ENCODE measurements at regions not wholly inside any gene's neighbourhood (a gene's known extent, or its start where the extent isn't known, plus 50 kb on each side); places are given as distances from the start of the nearest gene placed in this dataset.

DNA sequence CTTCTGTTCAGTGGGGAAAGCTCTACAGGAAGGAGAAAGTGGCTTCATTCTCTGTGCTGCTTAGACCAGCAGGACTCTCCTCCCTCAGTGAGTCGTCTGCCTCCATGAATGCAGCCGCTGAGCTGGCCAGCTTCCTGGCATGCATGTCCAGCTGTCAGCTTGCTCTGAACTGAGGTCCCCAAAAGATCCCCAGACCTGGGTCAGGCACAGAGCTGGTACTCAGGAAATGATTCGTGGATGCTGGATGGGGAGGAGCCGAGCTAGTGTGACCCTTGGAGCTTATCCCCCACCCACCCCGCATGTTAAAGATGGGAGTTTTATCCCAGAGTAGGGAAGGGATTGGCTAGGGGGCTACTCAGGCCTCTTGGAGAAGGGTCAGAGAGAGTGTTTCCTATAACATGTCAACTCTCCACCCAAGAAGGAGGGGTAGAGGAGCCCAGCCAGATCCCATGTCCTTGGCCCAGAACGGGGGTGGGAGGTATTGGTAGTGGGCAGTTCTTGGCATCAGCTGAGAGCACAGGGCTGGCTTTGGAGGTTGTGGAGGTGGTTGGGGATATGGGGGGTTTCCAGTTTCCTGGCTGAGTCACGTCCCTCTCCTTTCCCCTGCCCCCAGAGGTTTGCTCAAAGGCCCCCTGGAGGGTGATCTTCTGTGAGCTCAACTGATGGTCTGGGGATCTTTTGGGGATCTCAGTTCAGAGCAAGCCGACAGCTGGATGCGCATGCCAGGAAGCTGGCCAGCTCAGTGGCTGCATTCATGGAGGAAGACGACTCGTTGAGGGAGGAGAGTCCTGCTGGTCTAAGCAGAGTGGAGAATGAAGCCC is 110.1 kb downstream of the FOXD2 start:
- no peak overlapping the region for H3K27ac Mint-ChIP-seq
- no peak for DNase-seq
- intact Hi-C loops (cut with micrococcal nuclease), result loop anchor here (2.0 kb wide), 1 partner anchor 111 kb away; no protein-coding TSS in a partner anchor
- H3K4me1 Mint-ChIP-seq (ENCODE audit: low read depth), result no peaks in the 10 kb centered on the region
- peaks cover 3% of the 10 kb centered on the region for H3K27me3 Mint-ChIP-seq (ENCODE audit: low read depth)
- H3K4me3 Mint-ChIP-seq, result no peak overlapping the region
- CTCF ChIA-PET, result interaction anchor here (2.1 kb wide), 1 partner anchor 178 kb away, joined by 8 read pairs; no protein-coding TSS in a partner anchor
- H3K36me3 Mint-ChIP-seq (ENCODE audit: low read depth), result no peaks in the 10 kb centered on the region
- H3K9me3 Mint-ChIP-seq, result no peaks in the 10 kb centered on the region

DNA sequence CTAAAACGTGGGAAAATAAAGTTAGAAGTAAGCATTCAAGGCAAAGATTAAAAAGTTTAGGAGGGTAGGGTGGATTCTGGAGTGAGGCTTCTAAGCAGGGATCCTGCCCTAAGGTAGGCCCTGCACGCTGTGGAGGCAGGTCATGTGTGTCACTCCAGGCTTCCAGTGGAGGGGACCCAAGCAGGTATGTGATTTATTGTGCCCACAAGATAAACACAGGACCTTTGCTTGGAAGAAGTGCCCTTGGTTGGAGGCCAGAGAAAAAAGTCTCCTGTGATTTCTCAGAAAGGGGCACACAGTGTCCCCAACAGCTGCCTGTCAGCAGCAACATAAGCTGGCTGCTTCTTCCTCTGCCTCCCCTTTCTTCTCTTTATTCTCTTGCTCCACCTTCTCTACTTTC is 110.8 kb downstream of the FOXD2 start:
- intact Hi-C loops (cut with micrococcal nuclease), result loop anchor here (2.0 kb wide), 1 partner anchor 112 kb away; no protein-coding TSS in a partner anchor
- CTCF ChIA-PET, result interaction anchor here (2.1 kb wide), 1 partner anchor 178 kb away, joined by 8 read pairs; no protein-coding TSS in a partner anchor
- Mint-ChIP-seq H3K4me1 (ENCODE audit: low read depth) (no peaks in the 10 kb centered on the region), H3K4me3 (no peak overlapping the region), H3K27ac (no peak overlapping the region), H3K36me3 (ENCODE audit: low read depth) (no peaks in the 10 kb centered on the region), H3K27me3 (ENCODE audit: low read depth) (peaks cover 4% of the 10 kb centered on the region), H3K9me3 (no peaks in the 10 kb centered on the region)
- DNase-seq, result no peak

DNA sequence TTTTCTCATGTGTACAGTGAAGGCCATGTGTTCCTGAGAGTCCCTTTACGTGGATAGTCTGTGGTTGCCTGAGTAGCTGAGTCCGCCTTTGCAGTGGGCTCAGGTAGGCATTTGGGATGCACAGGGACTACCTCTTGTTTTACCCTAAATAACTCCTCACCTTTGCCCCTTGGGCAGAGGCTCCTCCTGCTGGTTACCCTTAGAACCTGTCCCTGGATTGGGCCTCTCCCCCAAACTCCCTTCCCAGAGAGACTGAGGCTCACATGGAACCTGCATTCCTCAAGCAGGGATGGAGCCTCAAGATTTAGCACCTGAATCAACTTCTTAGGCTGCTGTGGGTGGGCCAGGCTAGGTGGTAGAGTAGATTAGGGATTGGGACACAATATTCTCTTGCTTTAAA is 111.7 kb downstream of the FOXD2 start:
- intact Hi-C loops (cut with micrococcal nuclease), result loop anchor here (2.0 kb wide), 1 partner anchor 113 kb away; no protein-coding TSS in a partner anchor
- no peak overlapping the region for H3K4me3 Mint-ChIP-seq
- no peaks in the 10 kb centered on the region for H3K9me3 Mint-ChIP-seq
- CTCF ChIA-PET, result no interaction called here
- H3K27me3 Mint-ChIP-seq (ENCODE audit: low read depth), result peaks cover 4% of the 10 kb centered on the region
- DNase-seq, result no peak
- H3K4me1 Mint-ChIP-seq (ENCODE audit: low read depth), result no peaks in the 10 kb centered on the region
- no peaks in the 10 kb centered on the region for H3K36me3 Mint-ChIP-seq (ENCODE audit: low read depth)
- H3K27ac Mint-ChIP-seq, result no peak overlapping the region

DNA sequence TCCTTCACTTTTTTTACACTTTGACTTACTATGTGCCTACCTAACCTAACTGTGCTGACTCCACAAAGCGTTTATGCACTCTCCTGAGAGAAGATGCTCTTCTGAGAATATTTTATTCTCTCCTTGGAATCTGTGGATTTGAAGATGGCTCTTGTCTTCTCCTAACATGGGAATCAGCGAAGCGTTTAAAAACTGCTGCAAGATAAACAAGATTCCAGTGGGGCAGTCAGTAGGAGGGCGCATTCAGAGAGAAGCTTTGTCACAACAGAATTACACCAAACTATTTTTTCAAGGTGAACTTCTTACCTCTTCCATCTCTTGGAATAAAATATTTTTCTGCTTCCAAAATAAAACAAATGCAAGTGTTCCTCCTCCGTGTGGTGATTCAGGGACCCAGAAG is 113.1 kb downstream of the FOXD2 start:
- intact Hi-C loops (cut with micrococcal nuclease), result no loop called here
- CTCF ChIA-PET, result no interaction called here
- H3K27ac Mint-ChIP-seq, result no peak overlapping the region
- no peaks in the 10 kb centered on the region for H3K36me3 Mint-ChIP-seq (ENCODE audit: low read depth)
- H3K9me3 Mint-ChIP-seq, result no peaks in the 10 kb centered on the region
- no peak overlapping the region for H3K4me3 Mint-ChIP-seq
- peaks cover 8% of the 10 kb centered on the region for H3K27me3 Mint-ChIP-seq (ENCODE audit: low read depth)
- no peak for DNase-seq
- no peaks in the 10 kb centered on the region for H3K4me1 Mint-ChIP-seq (ENCODE audit: low read depth)

DNA sequence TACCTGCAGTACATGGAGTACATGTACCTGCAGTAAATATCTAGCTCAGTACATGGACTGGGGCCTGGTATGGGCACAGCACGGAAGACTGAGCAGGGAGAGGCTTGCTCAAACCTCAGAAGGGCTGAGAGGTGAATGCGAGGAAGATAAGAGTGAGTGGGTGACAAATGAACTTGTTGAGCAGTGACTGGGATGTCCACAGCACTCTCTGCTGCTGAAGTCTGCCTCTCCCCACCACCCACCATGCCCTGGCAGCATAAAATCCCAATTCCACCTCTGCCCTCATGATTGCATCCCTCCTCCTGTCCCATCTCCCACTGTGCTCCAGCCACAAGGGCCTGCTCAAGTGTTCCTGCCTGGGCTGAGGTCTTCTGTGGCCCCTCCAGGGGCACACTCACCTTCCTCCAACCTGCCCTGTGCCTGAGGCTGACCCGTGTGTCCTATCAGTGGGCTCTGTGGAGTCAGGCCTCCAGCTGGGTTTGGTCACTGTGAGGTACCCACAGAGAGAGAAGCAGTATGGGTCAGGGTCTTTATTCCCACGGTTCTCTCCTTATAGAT is 114.2 kb downstream of the FOXD2 start:
- Mint-ChIP-seq H3K27me3 (ENCODE audit: low read depth) (peaks cover 8% of the 10 kb centered on the region), H3K36me3 (ENCODE audit: low read depth) (no peaks in the 10 kb centered on the region), H3K9me3 (no peaks in the 10 kb centered on the region), H3K27ac (no peak overlapping the region), H3K4me3 (no peak overlapping the region), H3K4me1 (ENCODE audit: low read depth) (no peaks in the 10 kb centered on the region)
- CTCF ChIA-PET, result no interaction called here
- no peak for DNase-seq
- intact Hi-C loops (cut with micrococcal nuclease), result no loop called here

DNA sequence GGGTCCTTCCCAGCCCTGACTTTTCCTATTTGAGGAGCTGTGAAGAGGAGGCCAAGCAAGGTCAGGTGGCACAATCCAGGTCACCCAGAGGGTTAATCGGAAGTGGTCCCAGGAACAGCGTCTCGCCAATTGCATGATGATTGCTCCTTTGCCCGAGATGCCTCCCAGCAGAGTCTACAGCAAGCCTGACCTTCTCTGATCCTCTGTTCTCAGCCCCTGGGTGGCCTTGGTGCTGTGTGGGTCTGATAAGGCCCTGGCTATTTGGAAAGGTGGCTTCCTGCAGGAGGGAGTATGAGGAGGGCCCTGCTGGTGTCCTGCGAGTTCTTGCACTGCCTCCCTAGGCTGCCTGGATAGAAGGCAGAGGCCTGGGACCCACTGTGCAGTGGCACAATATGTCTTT is 116.2 kb downstream of the FOXD2 start:
- H3K36me3 Mint-ChIP-seq (ENCODE audit: low read depth), result no peaks in the 10 kb centered on the region
- no peak overlapping the region for H3K4me3 Mint-ChIP-seq
- CTCF ChIA-PET, result no interaction called here
- peaks cover 11% of the 10 kb centered on the region for H3K27me3 Mint-ChIP-seq (ENCODE audit: low read depth)
- intact Hi-C loops (cut with micrococcal nuclease), result no loop called here
- no peak overlapping the region for H3K27ac Mint-ChIP-seq
- H3K9me3 Mint-ChIP-seq, result no peaks in the 10 kb centered on the region
- no peak for DNase-seq
- no peaks in the 10 kb centered on the region for H3K4me1 Mint-ChIP-seq (ENCODE audit: low read depth)

DNA sequence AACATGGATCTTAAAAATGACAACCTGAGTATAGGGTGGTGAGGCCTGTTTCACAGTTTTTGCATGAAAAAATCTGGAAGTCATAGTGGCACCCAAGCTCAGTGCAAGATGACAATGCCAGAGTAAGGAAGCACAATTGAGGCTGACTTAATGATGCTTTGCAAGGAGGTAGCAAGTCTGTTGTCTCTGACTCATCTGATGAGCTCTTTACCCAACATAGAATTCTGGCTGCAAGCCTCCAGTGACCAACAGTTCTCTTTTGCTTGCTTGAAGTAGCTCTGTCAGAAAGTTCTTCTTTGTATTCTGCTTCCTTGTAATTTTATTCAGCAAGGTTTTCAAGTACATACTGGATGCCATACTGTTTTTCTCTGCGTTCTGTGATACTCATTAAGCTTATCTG is 117.1 kb downstream of the FOXD2 start:
- no peaks in the 10 kb centered on the region for H3K9me3 Mint-ChIP-seq
- no peak overlapping the region for H3K27ac Mint-ChIP-seq
- H3K27me3 Mint-ChIP-seq (ENCODE audit: low read depth), result peaks cover 11% of the 10 kb centered on the region
- H3K36me3 Mint-ChIP-seq (ENCODE audit: low read depth), result no peaks in the 10 kb centered on the region
- DNase-seq, result no peak
- H3K4me3 Mint-ChIP-seq, result no peak overlapping the region
- H3K4me1 Mint-ChIP-seq (ENCODE audit: low read depth), result no peaks in the 10 kb centered on the region
- intact Hi-C loops (cut with micrococcal nuclease), result no loop called here
- CTCF ChIA-PET, result no interaction called here

DNA sequence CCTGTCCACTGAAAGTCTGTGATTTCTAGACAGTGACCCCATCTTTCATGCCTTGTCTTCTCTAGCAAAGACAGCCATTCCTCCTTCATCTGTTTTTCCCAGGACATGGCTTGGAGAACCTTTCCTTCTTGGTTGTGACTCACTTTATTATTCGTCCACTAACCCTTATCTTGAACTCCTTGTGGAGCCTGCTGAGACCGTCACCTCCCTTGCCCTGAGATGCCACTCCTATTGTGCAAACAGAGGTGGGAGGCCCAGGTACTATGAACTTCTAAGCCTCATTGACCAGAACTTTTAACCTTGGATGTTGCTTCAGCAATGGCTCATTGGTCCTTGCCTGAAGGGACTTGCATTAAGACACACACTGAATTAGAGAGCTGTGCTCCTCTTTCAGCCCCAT is 117.5 kb downstream of the FOXD2 start:
- H3K4me1 Mint-ChIP-seq (ENCODE audit: low read depth), result no peaks in the 10 kb centered on the region
- CTCF ChIA-PET, result no interaction called here
- no peak for DNase-seq
- H3K36me3 Mint-ChIP-seq (ENCODE audit: low read depth), result no peaks in the 10 kb centered on the region
- H3K27me3 Mint-ChIP-seq (ENCODE audit: low read depth), result peaks cover 11% of the 10 kb centered on the region
- intact Hi-C loops (cut with micrococcal nuclease), result no loop called here
- no peaks in the 10 kb centered on the region for H3K9me3 Mint-ChIP-seq
- H3K4me3 Mint-ChIP-seq, result no peak overlapping the region
- no peak overlapping the region for H3K27ac Mint-ChIP-seq

DNA sequence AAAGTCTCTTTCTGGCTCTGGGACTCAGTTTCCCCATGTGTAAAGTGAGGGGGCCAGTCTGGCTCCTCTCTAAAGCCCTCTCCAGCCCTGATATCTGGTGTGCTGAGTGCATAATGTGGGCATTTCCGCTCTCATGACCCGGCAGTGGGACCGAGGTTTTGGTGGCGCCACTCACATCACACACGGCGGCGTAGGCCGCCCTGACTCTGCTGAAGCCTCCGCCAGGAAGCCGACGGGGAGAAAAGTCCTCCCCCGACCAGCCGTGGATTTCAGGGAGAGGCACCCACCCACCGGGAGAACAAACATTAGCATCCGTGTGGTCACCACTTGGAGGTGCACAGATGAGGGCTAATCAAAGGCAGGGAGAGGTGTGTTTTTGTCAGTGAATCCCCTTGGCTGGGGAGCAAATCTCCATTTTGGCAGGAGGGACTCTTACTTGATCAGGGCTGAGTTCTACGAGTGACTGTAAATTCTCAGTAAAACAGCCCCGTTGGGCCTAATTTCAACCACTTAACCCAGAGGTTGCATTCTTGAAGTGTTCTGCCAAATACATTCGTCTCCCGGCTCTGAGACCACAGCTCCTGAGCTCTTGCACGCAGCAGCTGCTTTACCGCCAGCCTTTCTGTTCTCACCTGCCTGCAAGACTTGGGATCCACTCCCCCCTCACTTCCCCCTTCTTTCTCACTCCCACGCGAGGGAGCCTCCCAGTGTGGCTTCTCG is 118.2 kb downstream of the FOXD2 start:
- CTCF ChIA-PET, result no interaction called here
- Mint-ChIP-seq H3K9me3 (no peaks in the 10 kb centered on the region), H3K36me3 (ENCODE audit: low read depth) (no peaks in the 10 kb centered on the region), H3K4me1 (ENCODE audit: low read depth) (no peaks in the 10 kb centered on the region), H3K27ac (no peak overlapping the region), H3K4me3 (no peak overlapping the region), H3K27me3 (ENCODE audit: low read depth) (peaks cover 11% of the 10 kb centered on the region)
- no peak for DNase-seq
- intact Hi-C loops (cut with micrococcal nuclease), result no loop called here

DNA sequence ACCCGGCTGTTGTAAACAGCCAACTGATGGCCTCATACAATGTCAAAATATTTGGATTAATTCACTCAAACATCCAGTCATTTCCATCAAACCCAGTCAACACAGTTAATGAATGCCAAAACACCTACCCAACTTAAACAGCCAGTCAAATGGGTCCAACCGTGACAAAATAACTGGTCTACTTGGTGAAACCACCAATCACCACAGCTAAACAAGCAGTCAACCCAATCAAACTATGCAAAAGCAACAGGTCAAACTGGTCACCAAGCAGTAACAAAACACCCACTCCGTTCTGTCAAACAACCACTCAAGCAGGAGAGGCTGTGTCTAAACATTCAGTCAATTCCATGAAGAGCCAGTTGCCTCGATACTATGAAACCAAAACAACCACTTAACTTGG is 119.2 kb downstream of the FOXD2 start:
- Mint-ChIP-seq H3K27ac (no peak overlapping the region), H3K36me3 (ENCODE audit: low read depth) (no peaks in the 10 kb centered on the region), H3K9me3 (no peaks in the 10 kb centered on the region), H3K4me3 (no peak overlapping the region), H3K27me3 (ENCODE audit: low read depth) (peaks cover 13% of the 10 kb centered on the region), H3K4me1 (ENCODE audit: low read depth) (no peaks in the 10 kb centered on the region)
- DNase-seq, result no peak
- intact Hi-C loops (cut with micrococcal nuclease), result no loop called here
- CTCF ChIA-PET, result no interaction called here

DNA sequence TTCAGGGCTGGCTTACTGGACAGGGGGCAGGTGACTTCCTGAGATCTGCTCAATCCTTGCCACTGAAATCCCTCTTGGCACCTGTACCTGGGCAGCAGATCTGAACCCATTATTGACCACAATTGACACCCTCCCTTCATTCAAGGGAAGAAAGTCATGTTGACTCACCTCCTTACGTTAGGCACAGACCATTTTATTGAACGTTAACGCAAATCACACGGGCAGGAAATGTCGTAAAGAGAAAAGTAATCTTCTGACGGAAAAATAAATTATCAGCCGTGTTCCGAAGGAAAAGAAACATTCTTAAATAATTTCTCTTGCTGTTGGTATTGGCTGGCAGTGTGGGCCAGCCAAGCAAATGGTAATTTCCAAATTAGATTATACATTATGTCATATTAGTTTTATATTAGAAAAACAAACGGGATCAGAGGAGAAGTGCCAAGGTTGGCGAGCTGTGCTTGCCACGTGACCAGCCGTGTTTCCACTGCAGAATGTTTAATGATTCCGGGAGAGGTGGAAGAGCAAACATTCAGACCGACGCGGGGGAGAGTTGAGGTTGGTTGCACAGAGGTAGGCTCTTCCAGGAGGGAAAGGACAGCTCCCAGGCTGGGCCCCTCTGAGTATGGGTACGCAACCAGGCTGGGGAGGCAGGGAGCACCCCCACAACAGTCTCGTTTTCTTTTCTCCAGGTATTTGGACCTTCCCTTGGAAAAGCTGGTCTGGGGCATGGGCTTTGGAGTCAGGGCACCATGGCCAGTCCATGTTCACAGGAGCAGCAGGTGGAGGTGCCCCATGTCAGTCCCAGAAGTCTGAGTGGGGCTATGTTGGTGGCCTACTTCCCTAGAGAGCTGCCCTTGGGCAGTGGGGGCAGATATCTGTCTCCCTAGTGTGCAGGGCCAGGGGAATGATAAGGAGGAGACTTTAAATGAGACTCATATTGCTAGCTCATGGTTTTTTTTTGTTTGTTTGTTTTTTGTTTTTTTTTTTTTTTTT is 121.1 kb downstream of the FOXD2 start:
- CTCF ChIA-PET, result interaction anchor here (0.7 to 0.9 kb wide), 2 partner anchors 115 to 125 kb away, joined by 3 to 4 read pairs; no protein-coding TSS in a partner anchor

More for the DNA sequence above, 121.1 kb downstream of the FOXD2 start:
- Mint-ChIP-seq H3K4me1 (ENCODE audit: low read depth) (no peaks in the 10 kb centered on the region), H3K27ac (no peak overlapping the region), H3K4me3 (no peak overlapping the region), H3K36me3 (ENCODE audit: low read depth) (no peaks in the 10 kb centered on the region), H3K27me3 (ENCODE audit: low read depth) (peaks cover 14% of the 10 kb centered on the region), H3K9me3 (no peaks in the 10 kb centered on the region)
- intact Hi-C loops (cut with micrococcal nuclease), result no loop called here
- no peak for DNase-seq
